Kidney (tissue), 13 donors: ENCODE measurements at regions not wholly inside any gene's neighbourhood (a gene's known extent, or its start where the extent isn't known, plus 50 kb on each side); places are given as distances from the start of the nearest gene placed in this dataset.

Source experiments
- DNase-seq, 5 donors: peaks; one replicate each; pipeline ENCODE4 v3.0.0-alpha.2; 2013 to 2020
- FAIRE-seq: peaks from 2 replicates; lab custom pipeline; 2012; peaks lifted over from hg19 to GRCh38; lab: Jason Lieb, UNC
- H3K27ac ChIP-seq, 2 donors: one replicate each; pipeline ENCODE4 v1.7.0; 2013; ENCODE audit warnings: low read depth in 2 of 2, low read length in 2 of 2, inconsistent platforms in 1 of 2
- H3K27me3 ChIP-seq: one replicate; pipeline ENCODE4 v1.7.1; 2013; ENCODE audit warnings: low read length, inconsistent platforms; ENCODE audit not compliant: control insufficient read depth, insufficient read depth
- H3K36me3 ChIP-seq, 3 donors: one replicate each; pipeline versions ENCODE4 v1.7.0 to v1.7.1; 2013; ENCODE audit warnings: low read length in 3 of 3, control low read depth in 1 of 3, inconsistent platforms in 1 of 3; ENCODE audit not compliant: insufficient read depth in 3 of 3, control insufficient read depth in 2 of 3
- H3K4me1 ChIP-seq, 3 donors: one replicate each; pipeline versions ENCODE4 v1.7.0 to v1.7.1; 2013; ENCODE audit warnings: low read length in 3 of 3, inconsistent platforms in 1 of 3, low read depth in 1 of 3; ENCODE audit not compliant: control insufficient read depth in 2 of 3, insufficient read depth in 2 of 3
- H3K4me3 ChIP-seq, 3 donors: one replicate each; pipeline versions ENCODE4 v1.7.0 to v1.8.1; 2013; ENCODE audit warnings: low read length in 3 of 3, control low read depth in 1 of 3, inconsistent platforms in 1 of 3
- H3K9ac ChIP-seq, 3 donors: one replicate each; pipeline versions ENCODE4 v1.7.0 to v1.7.1; 2013; ENCODE audit warnings: low read length in 3 of 3, control low read depth in 1 of 3, inconsistent platforms in 1 of 3
- H3K9me3 ChIP-seq, 3 donors: one replicate each; pipeline versions ENCODE4 v1.7.0 to v1.7.1; 2013; ENCODE audit warnings: low read length in 3 of 3, control low read depth in 1 of 3, inconsistent platforms in 1 of 3; ENCODE audit not compliant: control insufficient read depth in 2 of 3, insufficient read depth in 1 of 3
- CTCF ChIP-seq: IDR thresholded peaks from 3 replicates; pipeline ENCODE4 v1.5.1; 2012; ENCODE audit warnings: mild to moderate bottlenecking, moderate library complexity, borderline replicate concordance; ENCODE audit not compliant: insufficient read depth; ENCODE audit errors: extremely low read depth
- intact Hi-C: fragments of 100-400 bp; cut with DNase I; formaldehyde crosslinking; loops from one replicate; pipeline ENCODE4 v1.11.1; 2022
- donor health status: control.
- donor health status: control.
- donor health status: control.
- donor health status: control.
- donor health status: control.
- donor health status: DM: yes; HTN: yes; CAD: no.
- donor health status: Normal renal cell carcinoma (clear cell type).

- Histone ChIP-seq H3K4me1 (peaks cover 13 to 32% (median 25%) of the 10 kb centered on the region in 3 donors), H3K9me3 (no peaks in the 10 kb centered on the region), H3K27me3 (no peaks in the 10 kb centered on the region), H3K36me3 (no peaks in the 10 kb centered on the region), H3K4me3 (peak overlapping the region in 2 of 3 donors; percentile 38 to 79), H3K9ac (peak overlapping the region in 1 of 3 donors; percentile 4), H3K27ac (no peak overlapping the region)
- intact Hi-C loops, result no loop called here
- no peak for FAIRE-seq
- DNase-seq, result no peak
- no peak for TF ChIP-seq CTCF
These were observed 49.7 kb upstream of the GRAMD2B start for GRCh38 chr5:126373375-126374108.
